Natural killer cell treated with Interleukin-12 subunit alpha and Interleukin-12 subunit beta and Interleukin-15 and Interleukin-18, amount 100 ng/mL, for 72 hours (primary cell): ENCODE measurements at regions not wholly inside any gene's neighbourhood (a gene's known extent, or its start where the extent isn't known, plus 50 kb on each side); places are given as distances from the start of the nearest gene placed in this dataset.
"Not testable (repeated sequence)": the region's sequence is repeated elsewhere in the genome, so short reads cannot be mapped to it uniquely, and the experiment has no call there.

Experiments
- ATAC-seq, 2 donors: fragments of 150-1000 bp; cut with Tn5 transposase in 1 of 2; sonication (Bioruptor Pico), chemical (Tn5 transposase) in 1 of 2; 2 replicates each; pipeline ENCODE4 v1.10.0; 2021
- DNase-seq: peaks from one replicate; pipeline ENCODE4 v3.0.0; 2022; ENCODE audit warnings: low spot score
- H3K27ac Mint-ChIP-seq, 2 donors: 1 replicate in 1 of 2; 2 replicates in 1 of 2; pipeline ENCODE4 v1.8.0; 2022; ENCODE audit warnings: mixed read lengths in 2 of 2, mild to moderate bottlenecking in 1 of 2, moderate library complexity in 1 of 2
- H3K27me3 Mint-ChIP-seq, 2 donors: 1 replicate in 1 of 2; 2 replicates in 1 of 2; pipeline ENCODE4 v1.8.0; 2022; ENCODE audit warnings: mixed read lengths in 2 of 2
- H3K36me3 Mint-ChIP-seq: one replicate; pipeline ENCODE4 v1.8.0; 2022; ENCODE audit warnings: mixed read lengths
- H3K4me1 Mint-ChIP-seq, 2 donors: 1 replicate in 1 of 2; 2 replicates in 1 of 2; pipeline ENCODE4 v1.8.0; 2022; ENCODE audit warnings: low read depth in 2 of 2, mixed read lengths in 2 of 2, mild to moderate bottlenecking in 1 of 2
- H3K4me3 Mint-ChIP-seq: one replicate; pipeline ENCODE4 v1.8.0; 2022; ENCODE audit warnings: mixed read lengths
- H3K9me3 Mint-ChIP-seq: 2 replicates; pipeline ENCODE4 v1.8.0; 2022; ENCODE audit warnings: mixed read lengths

DNA sequence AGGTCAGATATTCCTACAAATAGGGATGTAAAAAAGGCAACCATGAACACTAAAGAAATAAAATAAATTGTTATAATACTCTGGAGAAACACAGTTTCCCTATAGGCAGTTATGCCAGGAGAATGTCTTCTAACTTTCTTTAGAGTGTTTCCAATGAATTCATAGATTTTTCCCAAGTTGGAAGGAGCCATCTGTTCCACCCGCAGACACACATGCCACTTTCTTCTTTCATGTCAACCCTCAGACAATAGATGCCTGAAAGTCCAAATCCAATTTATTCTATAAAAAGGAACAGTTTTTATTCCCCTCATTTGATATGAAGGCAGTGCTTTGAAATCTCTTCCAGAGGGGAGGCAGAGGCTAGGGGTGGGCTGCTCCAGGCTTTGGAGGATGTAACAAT lies 418.1 kb downstream of the ACTL7B start:
- Mint-ChIP-seq H3K36me3 (no peaks in the 10 kb centered on the region), H3K27ac (no peak overlapping the region), H3K9me3 (peaks cover 5% of the 10 kb centered on the region), H3K27me3 (no peaks in the 10 kb centered on the region), H3K4me3 (no peak overlapping the region), H3K4me1 (no peaks in the 10 kb centered on the region)
- DNase-seq (no peak), ATAC-seq (no peak)

- no peak overlapping the region for H3K4me3 Mint-ChIP-seq
- H3K27me3 Mint-ChIP-seq, result no peaks in the 10 kb centered on the region
- H3K9me3 Mint-ChIP-seq, result peaks cover 4% of the 10 kb centered on the region
- no peaks in the 10 kb centered on the region for H3K4me1 Mint-ChIP-seq
- no peak for DNase-seq
- ATAC-seq, result no peak
- no peaks in the 10 kb centered on the region for H3K36me3 Mint-ChIP-seq
- no peak overlapping the region for H3K27ac Mint-ChIP-seq
Measured at GRCh38 chr9:108436448-108436847, 419.3 kb downstream of the ACTL7B start.

- no peak overlapping the region for H3K4me3 Mint-ChIP-seq
- no peak overlapping the region for H3K27ac Mint-ChIP-seq
- DNase-seq, result no peak
- peaks cover 11% of the 10 kb centered on the region for H3K9me3 Mint-ChIP-seq
- H3K4me1 Mint-ChIP-seq, result no peaks in the 10 kb centered on the region
- no peaks in the 10 kb centered on the region for H3K36me3 Mint-ChIP-seq
- ATAC-seq, result no peak
- H3K27me3 Mint-ChIP-seq, result no peaks in the 10 kb centered on the region
Measured at GRCh38 chr9:108434502-108434901, 421.3 kb downstream of the ACTL7B start.

DNA sequence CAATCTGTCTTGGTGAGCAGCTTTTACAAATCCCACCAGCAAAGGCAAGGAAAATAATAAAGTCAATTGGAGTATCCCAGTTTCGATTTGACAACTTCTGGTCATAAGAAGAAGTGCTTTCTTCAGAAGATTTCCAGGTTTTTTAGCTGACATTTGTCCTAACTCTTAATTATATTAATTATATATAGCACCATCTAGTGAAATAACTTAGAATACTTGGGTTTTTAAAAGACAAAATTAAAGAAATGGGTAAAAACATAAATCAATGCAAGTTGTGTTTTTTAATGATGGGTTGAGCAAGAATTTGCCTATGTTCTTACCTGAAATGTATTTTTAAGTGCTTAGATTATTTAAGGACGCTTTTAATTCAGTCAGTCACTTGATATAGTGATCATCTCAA lies 421.8 kb downstream of the ACTL7B start:
- Mint-ChIP-seq H3K36me3 (no peaks in the 10 kb centered on the region), H3K9me3 (peaks cover 12% of the 10 kb centered on the region)
- ATAC-seq, result no peak

GRCh38 chr9:108430655-108431054 lies 425.1 kb downstream of the ACTL7B start:
- H3K9me3 Mint-ChIP-seq, result peaks cover 17% of the 10 kb centered on the region
- H3K27ac Mint-ChIP-seq, result no peak overlapping the region

More for the DNA sequence above, 421.8 kb downstream of the ACTL7B start:
- no peaks in the 10 kb centered on the region for H3K27me3 Mint-ChIP-seq
- no peaks in the 10 kb centered on the region for H3K4me1 Mint-ChIP-seq
- DNase-seq, result no peak
- H3K4me3 Mint-ChIP-seq, result no peak overlapping the region
- no peak overlapping the region for H3K27ac Mint-ChIP-seq

DNA sequence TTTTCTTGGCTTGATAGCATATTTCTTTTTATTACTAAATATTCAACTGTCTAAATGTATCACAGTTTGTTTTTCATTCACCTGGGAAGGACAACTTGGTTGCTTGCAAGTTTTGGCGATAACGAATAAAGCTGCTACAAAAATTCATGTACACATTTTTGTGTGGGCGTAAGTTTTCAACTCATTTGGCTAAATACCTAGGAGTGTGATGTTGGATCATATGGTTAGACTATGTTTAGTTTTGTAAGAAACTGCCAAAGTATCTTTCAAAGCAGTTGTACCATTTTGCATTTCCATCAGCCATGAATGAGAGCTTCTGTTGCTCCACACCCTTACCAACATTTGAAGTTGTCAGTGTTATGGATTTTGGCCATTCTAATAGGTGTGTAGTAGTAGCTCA lies 428.0 kb downstream of the ACTL7B start:
- Mint-ChIP-seq H3K27me3 (no peaks in the 10 kb centered on the region), H3K9me3 (peaks cover 14% of the 10 kb centered on the region), H3K4me3 (no peak overlapping the region), H3K27ac (no peak overlapping the region), H3K4me1 (no peaks in the 10 kb centered on the region), H3K36me3 (no peaks in the 10 kb centered on the region)
- no peak for DNase-seq
- ATAC-seq, result no peak

More at GRCh38 chr9:108430655-108431054, 425.1 kb downstream of the ACTL7B start:
- H3K27me3 Mint-ChIP-seq, result no peaks in the 10 kb centered on the region
- no peaks in the 10 kb centered on the region for H3K36me3 Mint-ChIP-seq
- ATAC-seq (no peak), DNase-seq (no peak)
- H3K4me3 Mint-ChIP-seq, result no peak overlapping the region
- no peaks in the 10 kb centered on the region for H3K4me1 Mint-ChIP-seq

DNA sequence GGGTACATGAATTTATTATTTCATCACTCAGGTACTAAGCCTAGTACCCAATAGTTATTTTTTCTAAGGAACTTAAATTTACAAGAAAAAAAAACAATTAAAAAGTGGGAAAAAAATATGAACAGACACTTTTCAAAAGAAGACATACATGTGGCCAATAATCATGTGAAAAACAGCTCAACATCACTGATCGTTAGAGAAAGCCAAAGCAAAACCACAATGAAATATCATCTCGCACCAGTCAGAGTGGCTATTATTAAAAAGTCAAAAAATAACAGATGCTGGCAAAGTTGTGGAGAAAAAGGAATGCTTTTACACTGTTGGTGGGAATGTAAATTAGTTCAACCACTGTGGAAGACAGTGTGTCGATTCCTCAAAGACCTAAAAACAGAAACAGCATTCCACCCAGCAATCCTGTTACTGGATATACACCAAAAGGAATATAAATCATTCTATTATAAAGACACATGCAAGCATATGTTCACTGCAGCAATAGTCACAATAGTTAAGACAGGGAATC lies 429.3 kb downstream of the ACTL7B start:
- not testable (repeated sequence) for ATAC-seq, H3K4me3 Mint-ChIP-seq, DNase-seq, H3K27me3 Mint-ChIP-seq, H3K36me3 Mint-ChIP-seq, H3K4me1 Mint-ChIP-seq, H3K27ac Mint-ChIP-seq
- peaks cover 14% of the 10 kb centered on the region for H3K9me3 Mint-ChIP-seq

DNA sequence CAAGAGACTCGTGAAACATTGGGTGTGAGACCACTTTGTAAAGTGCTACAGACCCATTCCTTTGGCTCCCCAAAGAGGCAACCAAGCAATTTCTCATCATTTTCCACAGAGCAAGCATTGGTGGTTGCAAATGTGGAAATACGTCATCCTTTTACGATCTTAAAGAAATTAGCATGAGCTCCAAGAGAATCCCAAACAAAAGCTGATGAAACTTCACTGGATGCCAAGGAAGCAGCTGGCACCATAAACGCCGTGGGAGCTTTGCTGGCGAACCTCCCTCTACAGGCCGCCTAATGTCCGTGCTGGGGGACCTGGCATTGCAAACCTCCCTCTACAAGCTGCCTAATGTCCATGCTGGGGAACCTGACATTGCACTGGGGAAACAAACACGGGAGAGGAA lies 432.4 kb downstream of the ACTL7B start:
- Mint-ChIP-seq H3K36me3 (no peaks in the 10 kb centered on the region), H3K27me3 (no peaks in the 10 kb centered on the region), H3K9me3 (peaks cover 10% of the 10 kb centered on the region), H3K4me3 (no peak overlapping the region), H3K27ac (no peak overlapping the region), H3K4me1 (no peaks in the 10 kb centered on the region)
- ATAC-seq, result no peak
- no peak for DNase-seq

GRCh38 chr9:108419379-108419778 lies 436.4 kb downstream of the ACTL7B start:
- no peak for DNase-seq
- H3K27ac Mint-ChIP-seq, result no peak overlapping the region
- no peak for ATAC-seq
- H3K4me1 Mint-ChIP-seq, result no peaks in the 10 kb centered on the region
- no peaks in the 10 kb centered on the region for H3K27me3 Mint-ChIP-seq
- no peak overlapping the region for H3K4me3 Mint-ChIP-seq
- H3K9me3 Mint-ChIP-seq, result peaks cover 8% of the 10 kb centered on the region
- H3K36me3 Mint-ChIP-seq, result no peaks in the 10 kb centered on the region

GRCh38 chr9:108417726-108418125 lies 438.1 kb downstream of the ACTL7B start:
- H3K27ac Mint-ChIP-seq, result no peak overlapping the region
- H3K9me3 Mint-ChIP-seq, result peaks cover 11% of the 10 kb centered on the region
- no peaks in the 10 kb centered on the region for H3K36me3 Mint-ChIP-seq

GRCh38 chr9:108417312-108417711 lies 438.5 kb downstream of the ACTL7B start:
- no peak for ATAC-seq
- Mint-ChIP-seq H3K36me3 (no peaks in the 10 kb centered on the region), H3K27ac (no peak overlapping the region), H3K9me3 (peaks cover 11% of the 10 kb centered on the region), H3K27me3 (no peaks in the 10 kb centered on the region), H3K4me3 (no peak overlapping the region), H3K4me1 (no peaks in the 10 kb centered on the region)
- no peak for DNase-seq

More at GRCh38 chr9:108417726-108418125, 438.1 kb downstream of the ACTL7B start:
- no peak for ATAC-seq
- Mint-ChIP-seq H3K27me3 (no peaks in the 10 kb centered on the region), H3K4me3 (no peak overlapping the region), H3K4me1 (no peaks in the 10 kb centered on the region)
- DNase-seq, result no peak

- Mint-ChIP-seq H3K4me3 (no peak overlapping the region), H3K27me3 (no peaks in the 10 kb centered on the region), H3K9me3 (peaks cover 11% of the 10 kb centered on the region), H3K27ac (no peak overlapping the region), H3K4me1 (no peaks in the 10 kb centered on the region), H3K36me3 (no peaks in the 10 kb centered on the region)
- no peak for ATAC-seq
- DNase-seq, result no peak
Measured at GRCh38 chr9:108416324-108416723, 439.5 kb downstream of the ACTL7B start.

DNA sequence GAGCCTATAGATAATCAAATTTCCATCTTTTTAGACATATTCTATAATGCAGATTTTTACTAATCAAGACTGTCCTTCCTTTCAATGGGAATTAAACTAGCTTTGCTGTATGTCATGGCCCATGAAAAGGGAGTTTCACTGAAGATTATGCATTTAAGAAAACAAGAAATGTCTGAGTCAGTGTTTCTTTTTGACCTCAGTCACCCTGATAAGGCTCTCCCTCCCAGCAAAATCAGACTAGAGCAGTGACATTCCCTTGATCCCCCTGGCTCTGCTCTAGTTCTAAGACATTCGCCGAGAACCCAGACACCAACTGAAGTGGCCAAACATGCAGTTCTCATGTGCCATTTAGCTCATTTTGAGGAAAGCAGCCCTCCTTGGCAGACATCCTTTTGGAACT lies 442.0 kb downstream of the ACTL7B start:
- DNase-seq (no peak), ATAC-seq (no peak)
- H3K27me3 Mint-ChIP-seq, result no peaks in the 10 kb centered on the region
- no peak overlapping the region for H3K4me3 Mint-ChIP-seq
- H3K27ac Mint-ChIP-seq, result no peak overlapping the region
- H3K9me3 Mint-ChIP-seq, result peaks cover 3% of the 10 kb centered on the region
- H3K36me3 Mint-ChIP-seq, result no peaks in the 10 kb centered on the region
- no peaks in the 10 kb centered on the region for H3K4me1 Mint-ChIP-seq

- no peaks in the 10 kb centered on the region for H3K4me1 Mint-ChIP-seq
- H3K27me3 Mint-ChIP-seq, result no peaks in the 10 kb centered on the region
- peaks cover 3% of the 10 kb centered on the region for H3K9me3 Mint-ChIP-seq
- no peak overlapping the region for H3K4me3 Mint-ChIP-seq
- no peak overlapping the region for H3K27ac Mint-ChIP-seq
- no peaks in the 10 kb centered on the region for H3K36me3 Mint-ChIP-seq
- DNase-seq (no peak), ATAC-seq (no peak)
Measured at GRCh38 chr9:108412755-108413154, 443.0 kb downstream of the ACTL7B start.

DNA sequence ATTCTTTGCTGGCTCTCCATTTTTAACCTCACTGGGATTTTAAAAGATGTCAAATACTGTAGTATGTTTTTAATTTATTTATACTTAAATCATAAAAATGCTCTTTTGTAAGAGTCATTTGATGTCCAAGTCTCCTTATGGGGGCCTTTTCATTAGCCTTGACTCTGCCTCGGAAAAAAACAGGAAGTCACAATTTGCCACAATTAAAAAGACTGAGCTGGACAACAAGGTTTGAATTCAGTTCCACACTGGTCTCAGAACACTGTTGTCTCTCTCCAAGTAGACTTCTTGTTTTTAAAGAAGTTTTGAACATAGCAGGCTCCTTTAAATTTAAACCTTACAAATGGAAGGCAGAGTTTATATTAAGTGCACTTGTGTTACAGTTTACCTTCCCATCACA lies 444.2 kb downstream of the ACTL7B start:
- no peak overlapping the region for H3K4me3 Mint-ChIP-seq

More for the DNA sequence above, 444.2 kb downstream of the ACTL7B start:
- DNase-seq, result no peak
- H3K4me1 Mint-ChIP-seq, result no peaks in the 10 kb centered on the region
- H3K9me3 Mint-ChIP-seq, result peaks cover 3% of the 10 kb centered on the region
- ATAC-seq, result no peak
- H3K27ac Mint-ChIP-seq, result no peak overlapping the region
- no peaks in the 10 kb centered on the region for H3K36me3 Mint-ChIP-seq
- H3K27me3 Mint-ChIP-seq, result no peaks in the 10 kb centered on the region
